ENCODE measurements at regions not wholly inside any gene's neighbourhood (a gene's known extent, or its start where the extent isn't known, plus 50 kb on each side); places are given as distances from the start of the nearest gene placed in this dataset.
"Not testable (repeated sequence)": the region's sequence is repeated elsewhere in the genome, so short reads cannot be mapped to it uniquely, and the experiment has no call there.

DNA sequence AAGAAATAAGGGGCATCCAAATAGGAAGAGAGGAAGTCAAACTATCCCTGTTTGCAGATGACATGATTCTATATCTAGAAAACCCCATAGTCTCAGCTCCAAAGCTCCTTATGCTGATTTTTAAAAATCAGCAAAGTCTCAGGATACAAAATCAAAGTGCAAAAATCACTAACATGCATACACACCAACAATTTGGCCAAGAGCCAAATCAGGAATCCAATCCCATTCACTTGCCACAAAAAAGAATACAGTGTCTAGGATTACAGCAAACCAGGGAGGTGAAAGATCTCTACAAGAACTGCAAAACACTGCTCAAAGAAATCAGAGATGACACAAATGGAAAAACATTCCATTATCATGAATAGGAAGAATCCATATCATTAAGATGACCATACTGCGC is 155.8 kb upstream of the ARHGAP42 start:
- DNase-seq (ENCODE audit: low read depth), result not testable (repeated sequence)

DNA sequence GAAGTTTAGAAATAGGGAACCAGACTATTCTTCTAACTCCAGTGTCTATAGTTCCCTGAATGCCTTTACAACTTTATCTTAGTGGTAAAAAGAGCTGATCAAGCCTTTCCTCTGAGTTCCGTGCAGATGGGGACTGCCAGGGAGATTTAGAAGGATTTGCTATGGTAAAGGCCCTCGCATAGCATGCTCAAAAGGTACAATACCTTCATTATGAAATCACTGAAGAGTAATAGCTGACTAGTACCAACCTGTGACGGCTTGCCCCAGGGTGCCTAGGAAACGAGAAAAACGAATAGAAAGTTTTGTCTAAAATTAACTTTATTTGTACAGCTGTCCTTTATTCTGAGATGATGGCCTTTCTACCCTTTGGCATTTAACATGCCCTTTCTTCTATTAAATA is 150.1 kb upstream of the ARHGAP42 start:
- DNase-seq (ENCODE audit: low read depth), result no peak

DNA sequence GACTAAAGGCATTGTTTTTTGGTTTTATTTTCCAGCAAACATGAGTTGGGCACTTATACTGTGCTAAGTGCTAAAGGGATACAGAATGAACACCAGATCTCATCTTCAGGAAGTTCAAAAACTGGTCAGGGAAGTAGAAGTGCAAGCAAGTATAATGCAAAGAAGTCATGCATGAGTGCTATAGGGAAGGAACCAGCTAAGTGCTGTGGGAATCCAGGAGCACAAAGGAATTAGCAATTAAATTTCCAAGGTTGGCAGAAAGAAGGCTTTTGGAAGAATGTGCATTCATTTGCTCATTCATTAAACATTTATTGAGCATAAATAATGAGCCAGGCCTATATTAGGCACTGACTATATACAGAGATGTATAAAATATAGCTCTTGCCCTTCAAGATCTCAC is 143.7 kb upstream of the ARHGAP42 start:
- no peak for DNase-seq (ENCODE audit: low read depth)

DNA sequence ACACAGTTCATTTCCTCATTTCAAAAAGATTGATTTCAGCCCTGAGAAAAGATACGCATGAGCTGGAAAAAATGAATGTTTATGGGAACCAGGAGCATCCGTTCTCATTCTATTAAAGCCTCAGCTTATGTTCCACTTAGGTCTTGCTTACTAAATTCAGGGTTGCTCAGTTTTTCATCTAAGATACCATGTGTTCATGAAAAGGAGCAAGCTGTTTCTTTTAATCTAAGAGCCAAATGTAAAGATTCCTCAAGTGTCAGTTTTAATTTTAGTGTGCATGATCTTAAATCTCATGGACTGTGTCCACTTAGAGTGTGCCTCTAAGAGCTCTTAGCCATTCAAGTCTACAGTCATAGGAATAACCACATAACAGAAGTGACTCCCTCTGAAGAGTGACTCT is 141.5 kb upstream of the ARHGAP42 start:
- DNase-seq (ENCODE audit: low read depth), result no peak

DNA sequence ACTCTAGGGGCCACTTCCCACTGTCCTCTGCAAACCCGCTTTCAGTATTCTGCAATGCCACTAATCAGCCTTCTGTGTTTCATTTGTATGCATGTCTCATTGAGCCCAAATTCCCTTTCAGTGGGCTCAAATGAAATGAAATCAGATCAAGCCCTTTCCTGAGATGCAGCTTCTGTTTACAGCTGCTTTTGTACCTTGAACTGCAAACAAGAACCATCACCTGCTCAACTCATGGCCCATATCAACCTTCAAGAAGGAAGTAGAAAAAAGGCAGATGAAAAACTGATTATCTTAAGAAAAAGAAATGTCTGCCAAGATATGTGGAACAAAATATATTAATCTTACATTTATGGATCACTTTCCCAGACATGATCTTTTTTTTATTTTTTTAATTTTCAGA is 141.1 kb upstream of the ARHGAP42 start:
- no peak for DNase-seq (ENCODE audit: low read depth)

DNA sequence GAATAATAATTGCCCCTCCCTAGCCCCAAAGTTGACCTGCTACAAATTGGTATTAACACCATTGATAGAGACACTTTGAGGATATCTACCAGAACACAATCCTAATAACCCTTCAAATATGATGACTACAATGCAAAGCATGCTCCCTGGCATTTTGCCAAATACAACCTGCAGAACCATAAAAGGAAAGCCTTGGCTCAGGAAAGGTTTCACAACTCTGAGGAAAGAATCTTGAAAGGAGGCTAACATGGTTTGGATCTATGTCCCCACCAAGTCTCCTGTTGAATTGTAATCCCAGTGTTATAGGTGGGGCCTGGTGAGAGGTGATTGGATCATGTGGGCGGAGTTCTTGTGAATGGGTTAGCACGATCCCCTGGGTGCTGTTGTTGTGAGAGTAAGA is 140.4 kb upstream of the ARHGAP42 start:
- DNase-seq (ENCODE audit: low read depth), result no peak

DNA sequence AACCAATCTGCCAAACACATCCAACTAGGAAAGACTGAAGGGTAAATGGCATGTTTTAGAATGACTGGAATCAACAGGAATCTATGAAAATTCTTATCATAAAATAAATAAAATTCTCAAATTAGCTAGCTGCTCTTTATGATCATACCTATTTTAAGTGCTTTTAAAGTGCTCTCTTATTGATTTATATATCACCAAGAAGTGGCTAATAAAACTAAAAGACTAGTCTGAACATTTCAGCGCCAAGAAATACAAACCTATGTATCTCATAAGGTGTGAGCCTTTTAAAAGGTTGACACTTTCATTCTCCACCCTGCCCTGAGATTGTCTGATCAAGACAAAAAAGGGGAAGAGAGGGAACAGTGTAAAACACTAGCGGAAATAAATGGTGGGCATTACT is 136.8 kb upstream of the ARHGAP42 start:
- DNase-seq (ENCODE audit: low read depth), result no peak

DNA sequence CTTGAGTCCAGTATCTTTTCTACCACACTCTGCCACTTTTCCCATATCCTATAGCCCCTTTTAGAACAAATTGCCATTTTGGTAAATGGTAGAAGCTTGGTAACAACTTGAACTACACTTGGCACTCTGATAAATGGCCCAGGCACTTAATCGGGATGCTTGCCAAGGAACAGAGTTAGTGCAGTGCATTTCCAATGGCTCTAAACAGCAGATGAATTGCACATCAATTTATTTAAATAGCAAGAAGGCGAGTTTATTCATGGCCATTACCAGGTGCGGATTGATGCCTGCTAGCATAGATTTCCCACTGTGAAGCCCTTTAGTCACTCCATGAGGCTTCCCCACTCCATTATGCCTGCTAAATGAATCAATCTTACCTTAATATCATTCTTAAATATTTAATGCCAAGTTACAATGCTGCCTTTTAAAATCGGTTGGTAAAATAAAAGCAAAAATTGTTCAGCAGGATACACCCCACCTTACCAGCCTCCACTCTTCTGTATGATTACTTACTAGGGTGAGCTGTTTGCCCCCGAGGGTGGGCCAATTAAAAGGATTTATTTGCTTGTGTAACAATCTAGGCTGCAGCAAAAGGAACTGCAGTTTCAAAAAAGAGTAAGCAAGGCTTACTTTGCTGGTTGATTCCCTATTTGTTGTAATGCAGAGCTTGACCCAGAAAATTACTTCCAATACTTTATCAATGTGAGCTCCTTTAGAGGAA is 136.0 kb upstream of the ARHGAP42 start:
- no peak for DNase-seq (ENCODE audit: low read depth)

DNA sequence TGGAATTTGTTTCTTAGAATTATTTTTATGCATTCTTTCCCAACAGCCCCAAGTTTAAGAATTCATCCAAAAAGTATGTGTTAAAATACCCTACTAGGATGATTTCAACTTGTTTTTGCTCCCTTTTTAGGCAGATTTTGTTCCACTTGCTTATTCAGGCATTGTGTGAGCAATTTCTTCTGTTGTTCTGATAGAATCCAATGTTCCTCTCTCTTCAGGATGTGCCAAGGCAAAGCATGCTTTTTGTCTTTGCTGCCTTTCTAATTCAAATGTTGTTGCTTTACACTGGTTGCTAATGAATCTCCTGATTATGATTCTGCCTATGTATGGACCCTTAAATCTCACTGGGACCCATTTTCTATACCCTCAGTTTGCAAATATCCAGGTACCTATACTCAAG is 131.2 kb upstream of the ARHGAP42 start:
- no peak for DNase-seq (ENCODE audit: low read depth)

DNA sequence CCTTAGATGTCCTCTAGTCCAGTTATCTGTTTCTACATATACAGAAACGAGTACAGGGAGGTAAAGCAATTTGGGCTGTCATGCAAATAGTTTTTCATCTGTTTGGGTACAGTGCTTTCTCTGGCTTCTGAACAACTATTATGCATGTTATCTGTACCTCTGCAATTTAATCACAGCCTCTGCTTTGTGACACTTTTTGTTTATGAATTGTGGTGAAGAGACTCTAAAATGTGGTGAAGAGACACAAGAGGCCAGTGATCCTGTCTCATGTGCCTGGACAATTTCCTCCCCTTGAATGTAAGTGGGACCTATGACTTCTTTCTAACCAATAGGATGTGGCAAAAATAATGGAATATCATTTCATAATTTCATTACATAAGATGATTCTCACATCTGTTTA is 130.3 kb upstream of the ARHGAP42 start:
- DNase-seq (ENCODE audit: low read depth), result no peak

DNA sequence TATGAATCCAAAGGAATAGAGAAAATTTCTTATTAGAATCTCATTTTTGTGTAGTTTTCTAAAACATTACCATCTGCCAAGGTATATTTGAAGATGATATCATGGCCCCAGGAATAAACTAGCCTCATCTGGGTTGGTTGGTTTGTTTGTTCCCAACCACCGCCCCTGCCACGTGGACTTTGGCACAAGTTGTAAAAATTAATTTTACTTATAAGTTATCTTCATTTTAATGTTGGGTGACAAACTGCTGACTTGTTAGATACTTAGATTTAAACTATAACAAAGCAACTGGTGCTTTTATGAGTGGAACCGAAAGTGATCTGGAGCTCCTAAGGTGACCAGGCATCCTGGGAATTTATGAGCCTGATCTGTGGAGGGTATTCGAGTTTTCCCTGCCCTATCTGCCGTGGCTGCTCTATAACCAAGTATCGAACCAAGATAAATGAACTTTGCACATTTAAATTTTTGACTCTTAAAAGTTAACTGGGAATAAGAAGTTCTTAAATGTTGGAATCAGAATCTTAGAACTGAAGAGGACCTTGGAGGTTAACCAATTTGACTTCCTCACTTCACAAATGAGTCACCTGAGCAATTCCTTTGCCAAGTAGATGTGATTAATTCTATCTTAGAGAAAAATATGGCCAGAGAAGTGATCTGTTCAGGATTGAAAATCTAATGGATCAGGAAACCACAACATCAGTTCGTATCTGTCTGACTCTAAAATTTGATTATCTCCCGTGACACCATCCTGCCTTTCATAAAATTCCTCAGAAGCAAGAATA is 129.1 kb upstream of the ARHGAP42 start:
- peak; percentile 20 for DNase-seq (ENCODE audit: low read depth)

DNA sequence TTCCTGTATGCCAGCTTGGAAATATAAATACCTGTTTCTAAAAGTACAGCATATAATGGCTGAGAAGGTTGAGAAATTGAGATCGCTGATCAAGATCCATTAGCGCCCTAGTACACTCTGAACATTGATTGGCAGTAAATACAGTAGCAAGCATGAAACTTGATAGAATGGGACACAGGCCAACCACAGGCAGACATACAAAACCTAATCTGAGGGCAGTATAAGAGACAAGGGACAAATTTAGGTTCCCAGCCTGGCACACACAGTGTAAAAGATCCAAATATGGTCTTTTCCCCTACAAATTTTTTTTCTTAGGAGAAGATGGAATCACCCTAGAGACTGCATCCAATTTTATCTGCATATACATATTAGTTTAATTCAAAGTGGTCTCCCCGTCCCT is 126.5 kb upstream of the ARHGAP42 start:
- DNase-seq (ENCODE audit: low read depth), result no peak

DNA sequence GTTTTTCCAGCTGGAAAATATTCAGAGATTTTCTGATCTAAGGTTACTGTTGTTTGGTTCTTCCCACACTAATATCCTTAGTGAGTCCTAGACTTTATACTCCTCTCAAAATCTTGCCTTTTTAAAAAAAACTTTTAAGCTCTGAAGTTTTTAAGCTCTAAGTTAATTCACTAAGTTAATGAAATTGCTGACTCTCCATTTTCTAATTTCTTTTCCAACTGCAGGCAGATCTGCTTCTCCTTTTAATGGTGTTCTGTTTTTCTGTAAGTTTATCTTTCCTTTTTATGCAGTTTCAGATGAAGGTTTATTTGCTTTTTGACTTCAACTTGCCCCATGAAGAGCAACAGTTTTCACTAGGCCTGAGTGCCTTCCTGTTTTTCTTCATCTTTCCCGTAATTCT is 125.8 kb upstream of the ARHGAP42 start:
- DNase-seq (ENCODE audit: low read depth), result no peak

DNA sequence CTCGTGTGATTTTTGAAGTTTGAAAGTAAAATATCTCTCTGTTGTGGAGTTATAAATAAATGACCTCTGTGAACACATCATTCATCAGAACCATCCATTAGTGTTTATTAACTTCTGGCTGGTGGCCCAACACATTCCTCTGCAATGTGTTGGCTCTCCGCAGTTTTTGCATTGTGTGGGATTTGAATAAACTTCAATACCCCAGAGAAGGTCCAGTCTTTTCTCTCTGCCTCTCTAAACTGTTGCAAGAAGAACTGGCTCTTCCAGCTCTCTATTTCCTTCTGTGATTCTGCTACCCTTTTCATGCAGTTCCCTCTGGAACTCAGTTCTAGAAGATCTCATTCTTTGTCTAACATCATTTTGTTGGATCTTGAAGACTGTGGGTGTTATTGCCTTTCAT is 125.0 kb upstream of the ARHGAP42 start:
- DNase-seq (ENCODE audit: low read depth), result peak; percentile 50

DNA sequence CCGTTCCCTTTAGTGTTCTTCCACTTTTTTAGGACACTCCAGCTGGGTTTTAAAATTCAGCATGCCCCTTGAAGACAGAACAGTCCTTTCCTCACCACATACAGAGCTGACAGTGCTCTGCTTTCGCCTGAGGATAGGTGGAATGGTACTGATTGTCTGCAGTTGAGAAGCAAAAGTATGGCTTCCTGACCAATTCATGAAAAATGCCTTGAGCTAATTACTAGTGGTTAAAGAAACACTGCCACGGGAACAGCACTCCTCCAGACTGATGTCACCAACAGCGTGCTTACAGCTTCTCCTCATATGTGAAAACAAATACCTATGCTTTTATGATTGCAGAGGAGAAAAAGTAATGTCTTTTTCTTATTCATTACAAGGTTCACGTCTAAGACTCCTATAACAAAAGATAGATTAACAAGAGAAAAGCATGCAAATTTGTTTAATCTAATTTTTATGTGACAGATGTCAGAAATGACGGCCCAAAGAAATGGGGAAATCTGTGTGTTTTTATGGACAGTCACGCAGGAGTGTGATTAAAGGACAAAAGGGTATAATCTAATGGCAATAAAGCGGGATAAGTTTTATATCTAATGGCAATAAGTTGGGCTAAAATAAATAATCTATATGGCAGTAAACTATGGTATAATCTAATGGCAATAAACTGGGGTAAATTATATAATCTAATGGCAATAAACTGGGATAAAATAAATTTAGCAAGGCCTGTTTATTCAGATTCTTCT is 123.4 kb upstream of the ARHGAP42 start:
- DNase-seq (ENCODE audit: low read depth), result no peak

DNA sequence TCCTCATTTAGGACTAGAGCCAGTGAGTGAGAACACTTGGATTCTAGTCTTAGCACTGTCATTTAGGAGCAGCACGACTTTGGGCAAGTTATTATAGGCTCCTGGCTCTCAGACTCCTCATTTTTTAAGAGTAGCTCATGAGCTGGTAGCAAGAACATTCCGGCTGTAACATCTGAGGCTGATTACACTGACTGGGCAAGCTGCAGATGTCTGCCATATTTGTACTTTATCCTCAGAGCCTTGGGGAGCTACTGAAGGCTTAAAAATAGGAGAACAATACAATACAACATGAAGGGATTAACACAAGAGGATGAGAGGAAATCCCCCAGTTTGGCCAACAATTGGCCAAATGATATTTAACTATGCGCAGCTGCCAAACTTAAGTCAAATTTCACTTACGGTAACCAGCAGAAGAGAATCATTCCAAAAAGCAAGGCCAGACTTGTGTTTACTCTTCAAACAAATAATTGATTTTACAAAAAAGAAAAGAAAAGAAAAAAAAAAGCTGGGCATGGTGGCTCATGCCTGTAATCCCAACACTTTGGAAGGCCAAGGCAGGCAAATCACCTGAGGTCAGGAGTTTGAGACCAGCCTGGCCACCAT is 113.1 kb upstream of the ARHGAP42 start:
- DNase-seq (ENCODE audit: low read depth), result no peak

DNA sequence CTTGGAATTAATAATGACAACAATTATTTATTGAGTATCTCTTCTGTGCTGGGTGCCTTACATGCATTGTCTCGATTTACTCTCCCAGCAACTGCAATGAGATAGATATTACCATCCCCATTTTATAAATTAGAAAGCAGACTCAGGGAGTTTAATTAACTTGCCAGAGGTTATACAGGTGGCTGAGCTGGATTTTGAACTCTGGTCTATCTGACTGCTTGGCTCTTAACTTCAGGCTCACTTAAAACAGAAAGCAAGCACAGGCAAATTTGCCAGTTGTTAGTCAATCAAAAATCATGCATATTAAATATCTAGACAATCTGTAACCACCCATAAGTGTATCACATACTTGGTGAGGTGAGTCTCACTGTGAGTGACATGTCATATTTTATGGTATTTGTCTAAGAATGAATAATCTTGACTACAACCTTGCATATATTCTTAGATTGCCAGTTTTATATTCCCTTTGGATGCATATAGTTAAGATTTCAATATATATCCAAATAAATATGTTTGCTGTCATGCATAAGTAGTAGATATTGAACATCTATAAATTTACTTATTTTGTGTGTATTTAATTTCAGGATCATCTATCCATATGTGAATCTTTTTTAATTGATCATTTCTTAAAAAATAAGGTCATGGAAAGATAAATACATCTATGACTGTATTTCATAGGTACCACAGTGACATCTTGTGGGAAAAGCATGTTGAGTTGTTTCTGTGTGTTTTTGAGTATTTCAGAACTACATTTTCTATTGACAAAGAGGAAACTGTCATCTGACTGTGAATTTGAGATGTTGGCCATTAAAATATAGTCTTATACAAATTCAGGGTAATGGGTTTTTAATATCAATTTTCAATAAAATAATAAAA is 112.0 kb upstream of the ARHGAP42 start:
- DNase-seq (ENCODE audit: low read depth), result no peak

DNA sequence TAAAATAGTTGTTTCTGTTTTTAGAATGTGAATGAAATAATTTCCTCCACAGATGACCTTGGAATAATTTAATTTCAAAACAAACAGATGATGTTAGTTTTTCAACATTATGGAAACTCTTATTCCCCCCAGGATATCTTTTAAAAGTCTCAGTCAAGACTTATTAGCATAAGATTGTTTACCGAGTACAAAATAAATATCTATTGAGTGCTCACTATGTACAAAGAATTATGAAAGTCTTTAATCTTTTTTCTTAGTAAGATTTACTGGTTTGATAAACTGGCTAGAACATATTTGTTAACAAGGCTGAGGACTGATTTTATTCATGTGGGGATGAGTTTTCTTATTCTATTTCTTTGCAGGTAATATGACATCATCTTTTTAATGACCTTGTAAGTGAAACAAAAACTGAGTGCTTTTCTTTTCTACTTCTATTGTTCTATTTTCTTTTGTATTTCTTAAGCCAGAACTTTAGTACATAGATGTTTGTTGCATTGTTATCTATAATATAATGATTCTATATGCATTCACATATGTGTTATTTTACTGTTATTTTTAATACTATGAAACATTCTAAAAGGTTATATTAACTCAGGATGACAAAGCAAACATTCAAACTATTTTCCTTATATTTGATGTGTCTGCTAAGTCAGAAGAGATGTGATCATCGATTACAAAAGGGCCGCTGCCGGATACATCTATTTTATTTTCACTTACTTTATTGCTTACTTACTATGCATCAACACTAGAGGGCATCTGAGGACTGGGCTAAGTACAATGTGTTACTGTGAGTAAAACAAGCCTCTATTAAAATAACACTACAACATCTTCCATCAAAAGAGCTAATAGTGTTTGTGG is 111.0 kb upstream of the ARHGAP42 start:
- DNase-seq (ENCODE audit: low read depth), result no peak

DNA sequence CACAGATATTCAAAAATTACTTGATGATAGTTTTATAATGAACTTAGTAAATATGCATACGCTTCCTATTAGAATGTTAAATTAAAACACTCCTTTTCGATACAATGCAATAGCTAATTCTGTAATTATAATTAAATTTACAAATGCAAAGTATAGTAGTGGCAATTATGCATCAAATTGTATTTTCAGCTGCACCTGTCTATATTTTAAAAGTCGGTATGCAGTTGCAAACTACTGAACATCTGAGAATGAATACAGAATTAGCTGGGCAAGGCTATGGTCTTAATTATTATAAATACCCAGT is 110.4 kb upstream of the ARHGAP42 start:
- no peak for DNase-seq (ENCODE audit: low read depth)

DNA sequence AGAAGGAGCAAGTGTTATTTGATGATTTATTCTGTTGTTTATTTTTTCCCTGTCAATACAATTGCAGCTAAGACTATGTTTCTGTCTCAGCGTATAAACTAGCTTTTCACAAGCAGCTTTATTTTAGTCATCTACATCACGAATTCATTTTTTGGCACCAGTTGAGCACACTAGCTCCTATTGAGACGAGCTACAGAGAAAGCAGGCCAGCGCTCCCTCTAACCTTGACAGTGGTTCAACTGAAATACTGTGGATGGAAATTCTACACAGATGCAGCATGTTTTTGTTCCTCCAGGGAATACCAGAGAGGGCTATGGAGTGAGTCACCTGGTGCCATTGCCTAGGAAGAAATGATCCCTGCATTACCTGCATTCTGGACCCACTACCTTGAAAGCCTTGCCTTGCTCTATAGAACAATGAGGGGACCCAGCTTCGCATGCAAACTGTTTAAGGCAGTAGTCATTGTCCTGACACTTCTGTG is 108.2 kb upstream of the ARHGAP42 start:
- no peak for DNase-seq (ENCODE audit: low read depth)

DNA sequence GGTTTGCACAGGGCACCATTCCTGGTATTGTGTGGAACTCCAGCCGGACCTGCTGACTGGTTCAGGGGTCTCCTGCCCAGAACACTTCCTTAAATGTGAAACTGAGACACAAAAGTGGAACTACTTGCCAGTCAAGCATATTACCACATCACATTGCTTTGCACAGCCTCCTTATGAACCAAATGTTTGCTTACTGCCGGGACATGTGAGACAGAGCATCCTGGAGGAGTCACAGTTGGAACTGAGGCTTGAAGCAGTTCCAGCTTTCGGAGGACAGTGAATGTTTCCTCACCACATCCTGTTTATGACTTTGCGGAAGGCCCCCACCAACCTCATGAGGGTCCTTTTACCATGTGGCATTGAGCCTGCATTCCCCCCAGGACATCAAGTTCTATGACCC is 105.8 kb upstream of the ARHGAP42 start:
- no peak for DNase-seq (ENCODE audit: low read depth)
